K562 (cell line): ENCODE measurements at regions not wholly inside any gene's neighbourhood (a gene's known extent, or its start where the extent isn't known, plus 50 kb on each side); places are given as distances from the start of the nearest gene placed in this dataset.

Experiments
- ATAC-seq: fragments of 200-7000 bp; cut with Tn5 transposase; 3 replicates; pipeline ENCODE4 v1.9.1; 2020; ENCODE audit warnings: moderate library complexity
- BruUV-seq: library from RNA; stranded (reverse); fragments of 400-500 nt; replicated peaks from 2 replicates; lab custom pipeline; 2021; lab: Mats Ljungman, UMichigan
- CTCF ChIA-PET: fragments of 300-600 bp; formaldehyde crosslinking; extraction: SDS; loops from one replicate; lab custom pipeline; 2021; ENCODE audit warnings: low intra/inter-chr PET ratio; lab: Yijun Ruan, JAX
- POLR2A ChIA-PET: fragments of 300-600, 350-650 bp; sonication (Branson Sonifier 250); formaldehyde crosslinking; extraction: SDS; loops from one replicate; lab custom pipeline; 2021; ENCODE audit warnings: antibody characterized with exemption, inconsistent platforms; lab: Yijun Ruan, JAX
- DNase-seq, 4 experiments: peaks; one replicate each; pipeline versions ENCODE4 v3.0.0 to v3.0.0-alpha.2; 2011 to 2018; ENCODE audit warnings: low spot score in 3 of 4, mixed read lengths in 3 of 4; ENCODE audit errors: extremely low read depth in 1 of 4
- FAIRE-seq: peaks from 2 replicates; lab custom pipeline; 2011; peaks lifted over from hg19 to GRCh38; lab: Jason Lieb, UNC
- H2AFZ ChIP-seq: 2 replicates; pipeline ENCODE4 v1.6.0; 2011; ENCODE audit warnings: low read depth, low read length, control low read depth, inconsistent platforms
- H3K27ac ChIP-seq: fragments of 200-600 bp; 3 replicates; pipeline ENCODE4 v1.8.0; 2011; ENCODE audit warnings: low read depth, mild to moderate bottlenecking, control low read depth, inconsistent platforms, low read length, moderate library complexity, mixed read lengths; ENCODE audit errors: extremely low read depth
- H3K27me3 ChIP-seq, 2 experiments: fragments of 300-600 bp in 1 of 2; 2 replicates in 1 of 2; 3 replicates in 1 of 2; pipeline versions ENCODE4 v1.6.0 to v1.8.0; 2011; ENCODE audit warnings: inconsistent platforms in 2 of 2, low read length in 2 of 2, mild to moderate bottlenecking in 1 of 2, mixed read lengths in 1 of 2, moderate library complexity in 1 of 2; ENCODE audit not compliant: control insufficient read depth in 2 of 2, insufficient read depth in 2 of 2
- H3K36me3 ChIP-seq: fragments of 300-600 bp; 3 replicates; pipeline ENCODE4 v1.8.0; 2011; ENCODE audit warnings: mild to moderate bottlenecking, low read length, inconsistent platforms; ENCODE audit not compliant: control insufficient read depth, insufficient read depth
- H3K4me1 ChIP-seq, 2 experiments: fragments of 200-600 bp in 1 of 2; replicated peaks in 1 of 2; 2 replicates in 1 of 2; 3 replicates in 1 of 2; pipeline versions ENCODE4 v1.5.1 to v1.8.0; 2011; ENCODE audit warnings: inconsistent platforms in 2 of 2, low read length in 2 of 2, mild to moderate bottlenecking in 1 of 2, mixed read lengths in 1 of 2, moderate library complexity in 1 of 2; ENCODE audit not compliant: control insufficient read depth in 2 of 2, insufficient read depth in 2 of 2
- H3K4me2 ChIP-seq: 2 replicates; pipeline ENCODE4 v1.6.1; 2011; ENCODE audit warnings: low read length, control low read depth, inconsistent platforms, mixed read lengths; ENCODE audit not compliant: insufficient read depth
- H3K4me3 ChIP-seq: fragments of 200-600 bp; sonication (generic), shearing (Covaris generic); 2 replicates; pipeline ENCODE4 v1.5.1; 2016; ENCODE audit warnings: control low read depth, inconsistent platforms
- H3K79me2 ChIP-seq: fragments of 200-600 bp; 3 replicates; pipeline ENCODE4 v1.8.0; 2011; ENCODE audit warnings: low read length, inconsistent platforms; ENCODE audit not compliant: control insufficient read depth, insufficient read depth
- H3K9ac ChIP-seq, 2 experiments: 2 replicates each; pipeline versions ENCODE4 v1.6.0 to v1.6.1; 2011; ENCODE audit warnings: low read depth in 2 of 2, low read length in 2 of 2, control low read depth in 1 of 2, inconsistent platforms in 1 of 2, mild to moderate bottlenecking in 1 of 2, mixed read lengths in 1 of 2; ENCODE audit not compliant: insufficient read depth in 1 of 2
- H3K9me1 ChIP-seq: one replicate; pipeline ENCODE4 v1.6.0; 2011; ENCODE audit warnings: inconsistent platforms, mild to moderate bottlenecking, low read length, moderate library complexity; ENCODE audit not compliant: control insufficient read depth, insufficient read depth
- H3K9me3 ChIP-seq: replicated peaks from 2 replicates; pipeline ENCODE4 v1.5.1; 2011; ENCODE audit warnings: low read depth, low read length, inconsistent platforms; ENCODE audit not compliant: control insufficient read depth, insufficient read depth
- H4K20me1 ChIP-seq: replicated peaks from 2 replicates; pipeline ENCODE4 v1.6.1; 2011; ENCODE audit warnings: low read length, inconsistent platforms, mixed read lengths; ENCODE audit not compliant: control insufficient read depth, insufficient read depth
- ATF7 ChIP-seq: fragments of 450-650 bp; IDR thresholded peaks from 2 replicates; pipeline ENCODE4 v1.7.1; 2014; ENCODE audit warnings: mild to moderate bottlenecking, moderate library complexity
- E2F8 ChIP-seq: fragments of 450-650 bp; IDR thresholded peaks from 2 replicates; pipeline ENCODE4 v1.7.1; 2018; ENCODE audit warnings: mild to moderate bottlenecking, low read depth; ENCODE audit not compliant: partially characterized antibody
- FOXP4 ChIP-seq: sonication (generic); formaldehyde crosslinking; IDR thresholded peaks from 2 replicates; pipeline ENCODE4 v1.8.0; 2022; ENCODE audit warnings: mild to moderate bottlenecking, missing genetic modification reagents, borderline replicate concordance
- GABPB1 ChIP-seq: sonication (generic); formaldehyde crosslinking; IDR thresholded peaks from 2 replicates; pipeline ENCODE4 v1.8.0; 2022; ENCODE audit warnings: mild to moderate bottlenecking, missing genetic modification reagents
- GATAD2A ChIP-seq: fragments of 450-650 bp; IDR thresholded peaks from 2 replicates; pipeline ENCODE4 v1.6.1; 2017
- LCOR ChIP-seq: sonication (generic); formaldehyde crosslinking; IDR thresholded peaks from 2 replicates; pipeline ENCODE4 v1.8.0; 2022; ENCODE audit warnings: mild to moderate bottlenecking, missing genetic modification reagents
- MTA3 ChIP-seq: fragments of 450-650 bp; formaldehyde crosslinking; IDR thresholded peaks from 2 replicates; pipeline ENCODE4 v1.6.1; 2017; ENCODE audit warnings: mild to moderate bottlenecking, borderline replicate concordance
- NFE2L1 ChIP-seq: fragments of 450-650 bp; IDR thresholded peaks from 2 replicates; pipeline ENCODE4 v1.6.1; 2016; ENCODE audit warnings: missing genetic modification characterization, low read depth, mild to moderate bottlenecking, missing compliant biosample characterization, moderate library complexity, borderline replicate concordance
- PHB ChIP-seq: fragments of 250-450 bp; sonication (Bioruptor Pico); IDR thresholded peaks from 2 replicates; pipeline ENCODE4 v1.5.0; 2021
- PRPF4 ChIP-seq: fragments of 200-400 bp; formaldehyde crosslinking; IDR thresholded peaks from one replicate; pipeline ENCODE4 v1.6.1; 2017; ENCODE audit warnings: low read length, low read depth, mild to moderate bottlenecking; ENCODE audit not compliant: insufficient read depth, poor library complexity, severe bottlenecking
- TEAD2 ChIP-seq: fragments of 450-650 bp; IDR thresholded peaks from 2 replicates; pipeline ENCODE4 v1.6.1; 2016; ENCODE audit warnings: missing genetic modification characterization, control low read depth, missing compliant biosample characterization
- TFAP4 ChIP-seq: sonication (generic); formaldehyde crosslinking; IDR thresholded peaks from 2 replicates; pipeline ENCODE4 v1.8.0; 2022; ENCODE audit warnings: missing genetic modification reagents, mild to moderate bottlenecking, moderate library complexity, borderline replicate concordance
- ZBTB8A ChIP-seq: fragments of 450-650 bp; IDR thresholded peaks from 2 replicates; pipeline ENCODE4 v1.6.1; 2018; ENCODE audit warnings: mild to moderate bottlenecking, moderate library complexity; ENCODE audit not compliant: partially characterized antibody
- ZMIZ1 ChIP-seq, 2 experiments: fragments of 150-350 bp in 1 of 2; IDR thresholded peaks; 2 replicates each; pipeline ENCODE4 v1.6.1; 2012 to 2016; ENCODE audit warnings: low read depth in 2 of 2, low read length in 2 of 2, mild to moderate bottlenecking in 1 of 2, moderate library complexity in 1 of 2
- ZNF12 ChIP-seq: sonication (generic); formaldehyde crosslinking; IDR thresholded peaks from 2 replicates; pipeline ENCODE4 v1.4.0; 2020; ENCODE audit warnings: mild to moderate bottlenecking, missing genetic modification reagents
- WGBS: fragments of 100-300 bp; shearing (Covaris generic); methylation state at CpG from one replicate; pipeline ENCODE4 v1.1.6; 2016; ENCODE audit warnings: low coverage, mixed read lengths; ENCODE audit not compliant: insufficient coverage; ENCODE audit errors: missing lambda C conversion rate; 5-methylcytosine and 5-hydroxymethylcytosine counted together
- in situ Hi-C: fragments of 300-500 bp; cut with MboI; formaldehyde crosslinking; loops from 4 replicates; pipeline ENCODE4 v1.15.0; 2018; ENCODE audit warnings: inconsistent platforms, mixed read lengths
- intact Hi-C: fragments of 100-400 bp; cut with micrococcal nuclease; formaldehyde crosslinking; loops from 2 replicates; pipeline ENCODE4 v1.14.2; 2022

- Histone ChIP-seq H3K9me3 (no peaks in the 10 kb centered on the region; the same call in 1 of the 2 replicates), H4K20me1 (no peaks in the 10 kb centered on the region), H3K27ac (no peak overlapping the region), H3K36me3 (no peaks in the 10 kb centered on the region), H2AFZ (no peak overlapping the region), H3K4me1 (no peaks in the 10 kb centered on the region), H3K4me3 (no peak overlapping the region), H3K9ac (no peak overlapping the region), H3K9me1 (no peaks in the 10 kb centered on the region), H3K4me2 (no peak overlapping the region), H3K27me3 (no peaks in the 10 kb centered on the region), H3K79me2 (no peaks in the 10 kb centered on the region)
- no TSS peak for BruUV-seq
- ATAC-seq (no peak), FAIRE-seq (no peak), DNase-seq (no peak)
- CTCF ChIA-PET: no interaction called here
- in situ Hi-C loops (no loop called here), intact Hi-C loops (no loop called here)
- WGBS: 0% methylated on average over 1 of the region's 1 CpG
- POLR2A ChIA-PET: no interaction called here
- no peak for TF ChIP-seq GABPB1 (CRISPR knock-in tag)
- TF ChIP-seq ZNF12: no peak
- TF ChIP-seq GATAD2A: no peak
- TF ChIP-seq PRPF4: no peak
- no peak for TF ChIP-seq E2F8
- no peak for TF ChIP-seq FOXP4 (CRISPR knock-in tag)
- no peak for TF ChIP-seq MTA3
- no peak for TF ChIP-seq TFAP4 (CRISPR knock-in tag)
- TF ChIP-seq NFE2L1 (tag): no peak
- TF ChIP-seq ZBTB8A: no peak
- TF ChIP-seq PHB (CRISPR knock-in tag): no peak
- TF ChIP-seq ZMIZ1 (IDR thresholded peaks at IDR 0.05; ENCODE audit: low read depth in 2 of 2, low read length in 2 of 2): no peak
- TF ChIP-seq ATF7: no peak
- TF ChIP-seq TEAD2: no peak
- TF ChIP-seq LCOR: no peak
These were observed 307.4 kb downstream of the GRIA2 start for GRCh38 chr4:157527954-157528353.
